ENCODE measurements at regions not wholly inside any gene's neighbourhood (a gene's known extent, or its start where the extent isn't known, plus 50 kb on each side); places are given as distances from the start of the nearest gene placed in this dataset.

- no peak for TF ChIP-seq CTCF (conservative IDR thresholded peaks at IDR 0.05)
- no peak for TF ChIP-seq ZFX (IDR thresholded peaks at IDR 0.05)
- H3K27ac ChIP-seq = no peak overlapping the region
Observed at GRCh38 chr12:61687407-61687806, 572.8 kb upstream of the USP15 start.

- TF ChIP-seq ZFX (IDR thresholded peaks at IDR 0.05) (no peak), CTCF (conservative IDR thresholded peaks at IDR 0.05) (no peak)
- no peak overlapping the region for H3K27ac ChIP-seq
Observed at GRCh38 chr12:61694214-61694613, 566.0 kb upstream of the USP15 start.

- TF ChIP-seq ZFX (IDR thresholded peaks at IDR 0.05) (no peak), CTCF (conservative IDR thresholded peaks at IDR 0.05) (no peak)
- no peak overlapping the region for H3K27ac ChIP-seq
Observed at GRCh38 chr12:61701471-61701870, 558.7 kb upstream of the USP15 start.

- TF ChIP-seq CTCF (conservative IDR thresholded peaks at IDR 0.05) (no peak), ZFX (IDR thresholded peaks at IDR 0.05) (no peak)
- no peak overlapping the region for H3K27ac ChIP-seq
Observed at GRCh38 chr12:61706783-61707182, 553.4 kb upstream of the USP15 start.

GRCh38 chr12:61713121-61713520 lies 547.1 kb upstream of the USP15 start:
- H3K27ac ChIP-seq = no peak overlapping the region
- TF ChIP-seq ZFX (IDR thresholded peaks at IDR 0.05) (no peak), CTCF (conservative IDR thresholded peaks at IDR 0.05) (no peak)

GRCh38 chr12:61717986-61718385 lies 542.2 kb upstream of the USP15 start:
- H3K27ac ChIP-seq = no peak overlapping the region
- TF ChIP-seq ZFX (IDR thresholded peaks at IDR 0.05) (no peak), CTCF (conservative IDR thresholded peaks at IDR 0.05) (no peak)

GRCh38 chr12:61739925-61740324 lies 520.3 kb upstream of the USP15 start:
- TF ChIP-seq CTCF (conservative IDR thresholded peaks at IDR 0.05) (no peak), ZFX (IDR thresholded peaks at IDR 0.05) (no peak)
- H3K27ac ChIP-seq = no peak overlapping the region
